ENCODE measurements at regions not wholly inside any gene's neighbourhood (a gene's known extent, or its start where the extent isn't known, plus 50 kb on each side); places are given as distances from the start of the nearest gene placed in this dataset.
"Not testable (repeated sequence)": the region's sequence is repeated elsewhere in the genome, so short reads cannot be mapped to it uniquely, and the experiment has no call there.

DNA sequence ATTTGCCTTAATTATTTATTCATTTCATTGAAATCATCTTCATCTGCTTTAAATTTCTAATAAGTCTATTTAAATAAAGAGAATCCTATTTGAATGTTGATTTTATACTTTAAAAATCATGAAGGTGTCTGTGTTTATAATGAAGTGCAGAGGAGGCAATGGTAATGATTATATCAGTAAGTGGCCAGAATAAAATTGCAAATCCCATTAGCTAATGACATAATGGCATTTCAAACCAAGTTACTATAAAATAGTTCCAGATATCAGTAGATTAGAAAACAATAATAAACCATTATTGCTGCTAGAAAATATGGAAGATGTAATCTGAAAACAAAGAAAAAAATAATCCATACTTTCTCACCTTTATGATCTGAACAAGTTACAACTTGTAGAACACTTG is 647.8 kb upstream of the KLHL1 start:
- DNase-seq, result no peak

DNA sequence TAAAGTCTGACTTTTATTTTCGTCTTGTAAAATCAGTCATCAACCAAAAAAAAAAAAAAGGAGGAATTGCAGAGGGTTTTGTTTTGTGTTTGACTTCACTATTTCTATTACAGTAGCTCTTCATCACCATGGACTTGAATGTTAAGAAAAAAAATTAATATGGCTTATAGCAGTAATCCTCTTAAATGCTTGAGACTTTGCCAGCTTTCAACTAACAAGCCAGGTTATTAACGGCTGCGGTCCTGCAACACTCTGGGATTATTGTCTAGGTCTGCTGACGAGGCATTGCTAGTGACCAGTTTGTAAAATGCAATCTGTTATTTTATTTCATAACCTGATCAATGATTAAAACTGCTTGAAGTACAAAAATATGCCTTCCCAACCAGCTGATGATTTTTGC is 647.2 kb upstream of the KLHL1 start:
- DNase-seq, result no peak

DNA sequence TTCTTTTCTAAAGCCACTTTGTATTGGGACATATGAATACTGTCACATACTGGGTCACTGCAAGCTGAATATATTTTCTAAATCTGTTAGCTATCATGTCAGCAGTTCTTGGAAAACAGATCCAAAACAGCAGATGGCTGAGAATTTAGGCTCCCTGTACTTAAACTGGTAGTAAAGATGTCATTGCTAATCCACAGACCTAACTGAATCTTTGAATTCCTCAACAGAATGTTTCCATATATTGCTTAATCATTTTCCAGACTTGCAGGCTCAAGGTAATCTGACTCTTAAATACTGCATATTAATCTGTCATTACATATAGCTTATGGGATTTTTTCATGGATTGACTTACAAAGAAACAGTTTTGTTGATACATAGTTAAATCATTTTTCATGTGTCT is 639.0 kb upstream of the KLHL1 start:
- DNase-seq, result no peak

DNA sequence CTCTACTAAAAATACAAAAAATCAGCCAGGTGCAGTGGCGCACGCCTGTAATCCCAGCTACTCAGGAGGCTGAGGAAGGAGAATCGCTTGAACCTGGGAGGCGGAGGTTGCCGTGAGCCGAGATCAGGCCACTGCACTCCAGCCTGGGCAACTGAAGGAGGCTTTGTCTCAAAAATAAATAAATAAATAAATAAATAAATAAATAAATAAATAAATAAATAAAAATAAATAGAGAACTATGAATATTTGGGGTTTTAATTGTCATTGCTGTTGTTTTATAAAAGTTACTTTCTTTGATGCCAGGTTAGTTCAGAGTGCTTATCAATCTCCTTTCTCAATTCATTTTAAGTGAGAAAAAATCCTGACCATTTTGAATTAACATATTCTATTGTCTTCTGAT is 638.2 kb upstream of the KLHL1 start:
- DNase-seq, result not testable (repeated sequence)

DNA sequence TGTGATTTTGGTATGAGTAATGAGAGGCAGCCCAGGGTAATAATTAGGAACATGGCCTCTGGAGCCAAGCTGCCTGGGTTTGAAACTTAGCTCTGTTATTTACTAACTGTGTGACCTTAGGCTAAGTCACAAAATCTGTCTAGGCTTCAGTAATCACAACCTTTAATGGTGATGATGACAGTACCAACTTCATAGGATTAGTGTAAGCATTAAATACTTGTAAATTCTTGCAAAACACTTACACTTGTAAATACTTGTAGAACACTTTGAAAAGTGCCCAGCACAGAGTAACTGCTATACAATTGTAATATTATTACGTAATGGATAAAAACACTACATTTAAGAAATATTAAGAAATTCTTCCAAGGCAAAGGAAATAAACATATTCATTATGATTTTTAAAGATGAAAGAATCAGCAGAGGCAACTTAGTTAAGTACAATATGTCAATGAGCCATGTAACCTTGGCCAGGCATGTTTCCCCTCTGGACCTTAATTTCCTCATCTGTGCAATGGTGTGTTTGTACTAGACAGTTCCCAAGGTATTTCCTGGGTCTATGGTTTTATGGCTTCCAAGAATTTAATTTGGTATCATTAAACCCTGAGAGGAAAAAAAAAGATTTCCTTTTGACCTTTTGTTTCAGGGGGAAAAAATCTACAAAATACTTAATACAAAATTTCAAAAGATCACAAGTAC is 628.5 kb upstream of the KLHL1 start:
- DNase-seq, result no peak

DNA sequence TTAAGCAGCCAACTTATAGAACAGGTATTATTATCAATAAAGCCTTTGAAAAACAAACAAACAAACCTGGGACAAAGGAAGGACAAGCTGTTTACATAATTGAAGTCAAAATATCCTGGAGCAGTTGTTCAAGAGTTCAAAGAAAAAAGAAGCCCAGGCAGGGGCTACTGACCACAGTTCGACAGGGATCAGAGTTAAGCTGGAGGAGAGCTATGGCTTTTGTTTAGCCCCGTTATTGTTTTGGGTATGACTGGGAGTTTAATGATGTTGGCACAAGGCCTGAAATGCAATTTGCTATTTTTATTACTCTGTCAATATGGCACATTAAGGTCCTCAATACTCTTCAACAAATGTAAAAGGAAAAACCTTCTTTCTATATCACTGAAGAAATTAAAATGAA is 624.4 kb upstream of the KLHL1 start:
- no peak for DNase-seq

- no peak for DNase-seq
These were observed 621.1 kb upstream of the KLHL1 start for GRCh38 chr13:70729369-70729768.

GRCh38 chr13:70723732-70724131 is 615.5 kb upstream of the KLHL1 start:
- DNase-seq, result no peak

GRCh38 chr13:70720386-70720785 is 612.1 kb upstream of the KLHL1 start:
- DNase-seq, result no peak

DNA sequence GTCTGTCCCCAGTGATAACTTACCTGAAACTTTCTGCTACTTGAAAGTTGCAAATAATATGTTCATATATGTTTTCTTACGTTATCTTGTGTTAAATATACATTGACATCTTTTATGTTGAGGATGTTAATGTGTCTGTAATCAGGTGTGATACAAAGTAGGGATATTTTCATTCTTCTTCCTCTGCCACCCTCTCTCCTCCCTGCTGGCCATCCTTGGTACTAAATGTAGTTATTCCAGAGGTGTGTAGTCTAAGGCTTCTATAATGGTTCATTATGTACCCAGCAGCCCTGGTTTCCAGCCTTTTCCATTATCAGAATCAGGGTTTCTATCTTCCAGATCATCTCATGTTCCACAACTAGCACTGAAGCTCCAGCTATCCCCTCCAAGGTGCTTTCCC is 606.7 kb upstream of the KLHL1 start:
- no peak for DNase-seq

GRCh38 chr13:70708775-70709174 is 600.5 kb upstream of the KLHL1 start:
- DNase-seq, result no peak

GRCh38 chr13:70703755-70704154 is 595.5 kb upstream of the KLHL1 start:
- DNase-seq, result no peak

- no peak for DNase-seq
These were observed 586.9 kb upstream of the KLHL1 start for GRCh38 chr13:70694996-70695715.

- no peak for DNase-seq
These were observed 560.7 kb upstream of the KLHL1 start for GRCh38 chr13:70668983-70669382.

DNA sequence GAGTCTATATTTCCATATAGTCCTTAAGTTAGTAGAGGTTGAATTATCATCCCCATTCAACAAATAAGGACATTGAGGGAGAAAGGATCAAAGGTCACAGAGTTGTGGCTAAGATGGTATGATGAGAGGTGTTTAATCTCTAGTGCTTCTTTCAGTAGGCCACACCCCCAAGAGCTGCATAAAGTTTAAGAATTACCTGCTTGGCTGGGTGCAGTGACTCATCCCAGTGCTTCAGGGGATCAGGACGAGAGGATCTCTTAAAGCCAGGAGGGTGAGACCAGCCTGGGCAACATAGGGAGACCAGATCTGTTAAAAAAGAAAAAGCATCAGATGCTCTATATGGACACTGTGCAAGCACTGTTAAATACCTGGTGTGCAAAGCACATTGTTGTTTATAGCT is 560.0 kb upstream of the KLHL1 start:
- no peak for DNase-seq

GRCh38 chr13:70666883-70667556 is 558.8 kb upstream of the KLHL1 start:
- DNase-seq, result no peak

DNA sequence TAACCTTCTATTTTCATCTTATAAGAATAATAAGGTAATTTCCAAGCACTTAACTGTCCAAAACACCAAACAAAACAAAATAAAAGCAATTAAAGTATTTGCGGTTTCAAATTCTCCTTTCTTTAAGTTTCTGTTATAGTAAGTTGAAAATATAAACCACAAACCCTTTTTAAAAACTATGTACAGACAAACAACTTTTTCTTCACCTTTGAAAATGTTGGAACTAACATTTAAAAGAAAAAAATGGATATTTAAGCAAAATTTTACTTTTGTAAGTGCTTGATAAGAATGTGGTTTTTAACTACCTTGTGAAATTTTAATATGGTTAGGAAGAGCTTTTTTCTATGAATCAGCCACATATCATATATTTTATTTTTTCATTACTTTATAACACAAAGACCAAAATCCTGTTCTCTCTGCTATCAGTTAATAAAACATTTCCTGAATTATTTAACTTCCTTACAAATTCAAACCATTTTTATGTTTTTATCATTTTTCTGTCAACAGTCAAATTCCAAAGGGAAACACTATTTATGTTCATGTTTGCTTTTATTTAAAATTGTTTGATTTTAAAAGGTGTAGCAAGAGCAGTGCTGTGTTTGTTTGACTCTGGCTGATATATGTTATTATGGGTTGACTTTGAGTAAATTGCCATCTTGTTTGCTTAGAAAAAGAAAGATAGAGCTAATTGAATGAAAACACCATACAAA is 554.1 kb upstream of the KLHL1 start:
- no peak for DNase-seq

DNA sequence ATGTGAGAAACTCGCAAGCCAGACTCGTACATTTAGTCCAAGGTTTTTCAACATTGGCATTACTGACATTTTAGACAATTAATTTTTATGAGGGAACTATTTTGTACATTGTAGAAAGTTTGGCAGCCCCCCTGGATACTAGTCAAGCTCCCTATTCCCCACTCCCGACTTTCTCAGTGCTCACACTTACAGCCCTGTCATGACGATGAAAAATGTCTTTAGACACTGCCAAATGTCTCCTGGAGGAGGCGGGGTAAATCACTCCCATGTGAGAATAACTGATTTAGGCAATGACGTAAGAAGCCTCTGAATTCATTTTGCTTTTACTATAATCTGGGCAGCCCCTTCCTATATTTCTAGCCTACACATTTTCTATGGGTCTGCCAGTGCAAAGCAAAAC is 535.8 kb upstream of the KLHL1 start:
- DNase-seq, result no peak

GRCh38 chr13:70634893-70635292 is 526.6 kb upstream of the KLHL1 start:
- DNase-seq, result no peak

DNA sequence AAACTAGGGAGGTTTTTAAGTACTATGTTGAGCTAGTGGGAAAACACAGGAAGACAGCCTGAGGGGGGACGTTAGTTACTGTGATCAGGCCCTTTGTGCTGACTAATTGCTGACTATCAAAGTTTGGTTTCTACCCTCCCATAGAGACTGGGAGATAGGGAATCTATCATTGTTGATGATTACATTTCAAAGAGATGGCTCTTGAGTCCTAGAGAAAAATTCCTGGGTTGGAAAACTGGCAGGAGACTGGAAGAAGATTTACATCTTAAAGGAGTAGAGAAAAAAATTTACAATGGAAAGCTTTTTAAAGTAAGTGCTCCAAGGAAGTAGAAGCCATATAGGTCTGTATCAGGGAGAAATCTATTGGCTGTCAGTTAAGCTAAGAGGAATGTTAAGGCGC is 522.0 kb upstream of the KLHL1 start:
- no peak for DNase-seq

GRCh38 chr13:70623239-70623638 is 515.0 kb upstream of the KLHL1 start:
- no peak for DNase-seq

DNA sequence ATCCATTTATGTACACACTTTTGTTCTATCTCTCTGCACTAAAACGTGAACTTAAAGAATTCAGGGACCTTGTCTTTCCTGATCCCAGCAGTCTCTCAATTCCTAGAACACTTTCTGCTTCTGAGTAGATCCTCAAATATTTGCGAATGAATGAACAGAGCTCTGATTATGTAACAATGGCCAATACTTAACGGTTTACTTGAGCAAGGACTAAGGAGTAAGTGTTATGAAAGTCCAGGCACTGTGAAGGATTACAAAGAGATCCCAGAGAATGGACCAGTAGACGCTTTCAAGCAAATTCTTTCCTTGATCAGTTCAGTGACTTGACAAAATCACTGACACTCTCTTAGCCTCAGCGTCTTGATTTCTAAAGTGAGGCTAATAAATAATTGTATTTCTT is 514.5 kb upstream of the KLHL1 start:
- no peak for DNase-seq

GRCh38 chr13:70619936-70620335 is 511.7 kb upstream of the KLHL1 start:
- no peak for DNase-seq

DNA sequence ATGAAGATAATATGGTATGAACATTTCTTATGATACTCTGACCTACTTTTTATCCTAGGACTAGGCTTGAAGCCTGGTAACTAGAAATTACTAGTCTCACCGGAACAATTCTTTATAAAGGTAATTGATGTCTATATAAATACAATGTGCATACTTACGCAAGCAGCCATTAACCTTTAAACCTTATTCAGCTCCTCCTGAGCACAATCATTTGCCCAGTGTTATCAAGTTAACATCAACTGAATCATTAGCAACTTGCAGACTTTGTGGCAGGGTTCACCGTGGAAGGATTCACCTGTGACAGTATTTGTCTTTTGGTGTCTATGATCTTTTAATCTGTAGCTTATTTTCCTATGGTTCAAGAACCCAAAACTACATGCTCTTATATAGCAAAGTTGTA is 508.6 kb upstream of the KLHL1 start:
- no peak for DNase-seq
